Fibroblast of the aortic adventitia (primary cell): ENCODE measurements at regions not wholly inside any gene's neighbourhood (a gene's known extent, or its start where the extent isn't known, plus 50 kb on each side); places are given as distances from the start of the nearest gene placed in this dataset.

Experiments used
- DNase-seq: peaks from one replicate; pipeline ENCODE4 v3.0.0-alpha.2; 2010; ENCODE audit warnings: low read depth
- H3K4me3 ChIP-seq: 2 replicates; pipeline ENCODE4 v1.5.1; 2011; ENCODE audit warnings: low read depth, mild to moderate bottlenecking, control low read depth, low read length, moderate library complexity
- CTCF ChIP-seq: IDR thresholded peaks from 2 replicates; pipeline ENCODE4 v1.5.1; 2011; ENCODE audit warnings: mild to moderate bottlenecking, low read length, control low read depth, inconsistent platforms; ENCODE audit not compliant: insufficient read depth

DNA sequence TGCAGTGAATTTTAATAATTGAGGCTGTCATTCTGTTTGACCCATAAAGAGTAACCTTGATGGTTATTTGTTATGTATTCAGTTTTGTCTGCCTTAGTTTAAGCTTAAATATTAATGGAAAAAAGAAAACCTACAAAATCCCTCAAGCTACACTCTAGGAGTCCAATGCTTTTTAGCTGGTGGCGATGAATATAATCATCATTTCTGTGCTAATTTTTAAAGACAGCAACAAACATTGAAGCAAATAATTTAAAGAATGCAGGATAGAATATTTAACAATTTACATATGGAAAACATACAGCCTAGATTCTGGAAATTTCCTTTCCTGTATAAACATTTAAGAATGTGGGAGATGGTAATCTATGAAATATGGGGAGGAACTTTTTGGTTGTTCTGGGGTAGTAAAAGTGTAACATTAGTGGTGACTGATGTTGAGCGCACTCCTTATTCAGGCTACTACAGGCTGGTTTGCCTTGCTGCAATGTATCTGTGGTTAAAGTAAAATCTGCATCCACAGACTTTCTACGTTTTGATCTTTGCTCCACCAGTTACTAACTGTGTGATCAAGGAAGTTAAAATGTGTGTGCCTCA lies 287.9 kb upstream of the DEFB112 start:
- DNase-seq, result no peak
- H3K4me3 ChIP-seq, result no peak overlapping the region
- TF ChIP-seq CTCF, result no peak

DNA sequence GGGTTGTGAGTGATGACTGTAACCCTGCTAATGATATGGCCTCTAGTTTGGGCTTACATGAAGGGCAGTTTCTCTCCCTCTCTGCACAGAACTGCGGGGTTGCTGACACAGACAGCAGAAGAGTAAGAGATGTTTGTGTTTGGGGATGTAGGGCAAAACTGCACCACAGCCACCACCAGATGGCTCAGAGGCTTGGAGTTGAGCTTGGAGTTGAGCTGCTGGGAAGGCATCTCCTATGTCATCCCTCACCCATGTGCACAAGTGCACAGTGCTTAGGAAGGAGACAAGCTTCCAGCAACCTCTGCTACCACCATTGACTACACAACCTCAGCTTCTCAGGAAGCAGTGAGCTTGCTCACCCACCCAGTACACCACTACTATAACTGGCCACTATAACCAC lies 303.9 kb upstream of the DEFB112 start:
- no peak overlapping the region for H3K4me3 ChIP-seq
- no peak for TF ChIP-seq CTCF
- DNase-seq, result no peak

- no peak for DNase-seq
- no peak for TF ChIP-seq CTCF
- no peak overlapping the region for H3K4me3 ChIP-seq
These were observed 308.4 kb upstream of the DEFB112 start for GRCh38 chr6:50358113-50358512.

- no peak for TF ChIP-seq CTCF
- no peak overlapping the region for H3K4me3 ChIP-seq
- no peak for DNase-seq
These were observed 312.1 kb upstream of the DEFB112 start for GRCh38 chr6:50361641-50362331.

DNA sequence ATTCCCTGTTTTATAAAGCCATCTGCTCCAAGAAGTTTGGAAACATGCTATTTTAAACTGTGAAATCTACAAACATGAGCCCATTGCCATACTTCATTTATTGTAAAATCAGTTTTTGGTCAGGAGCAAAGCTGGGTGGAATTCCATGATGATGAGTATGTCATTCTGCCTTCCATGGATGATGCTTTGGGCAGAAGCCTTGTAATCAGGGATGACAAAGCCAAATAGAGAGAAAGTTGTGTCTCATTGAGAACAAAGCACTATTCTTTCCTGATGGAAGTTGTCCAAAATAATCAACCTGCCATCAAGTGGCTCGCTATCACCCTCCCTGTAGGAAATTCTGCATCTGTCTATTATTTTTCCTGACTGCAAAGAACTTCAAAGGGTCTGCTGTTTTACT lies 313.0 kb upstream of the DEFB112 start:
- TF ChIP-seq CTCF, result no peak
- no peak for DNase-seq
- no peak overlapping the region for H3K4me3 ChIP-seq

DNA sequence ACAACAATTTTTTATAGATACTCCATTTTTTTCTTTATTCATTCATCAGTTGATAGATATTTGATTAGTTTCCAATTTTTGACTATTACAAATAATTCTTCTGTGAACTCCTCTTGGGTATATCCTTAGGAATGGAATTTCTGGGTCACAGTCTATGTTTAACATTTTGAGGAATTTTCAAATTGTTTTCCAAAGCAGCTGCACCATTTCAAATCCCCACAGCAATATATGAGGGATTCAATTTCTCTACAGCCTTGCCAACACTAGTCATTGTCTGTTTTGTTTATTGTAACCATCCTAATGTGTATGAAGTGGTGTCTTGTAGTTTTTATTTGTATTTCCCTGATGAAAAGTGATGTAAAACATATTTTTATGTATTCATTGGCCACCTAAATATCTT lies 320.3 kb upstream of the DEFB112 start:
- H3K4me3 ChIP-seq, result no peak overlapping the region
- no peak for DNase-seq
- TF ChIP-seq CTCF, result no peak
